ENCODE measurements at regions not wholly inside any gene's neighbourhood (a gene's known extent, or its start where the extent isn't known, plus 50 kb on each side); places are given as distances from the start of the nearest gene placed in this dataset.
"Not testable (repeated sequence)": the region's sequence is repeated elsewhere in the genome, so short reads cannot be mapped to it uniquely, and the experiment has no call there.

DNA sequence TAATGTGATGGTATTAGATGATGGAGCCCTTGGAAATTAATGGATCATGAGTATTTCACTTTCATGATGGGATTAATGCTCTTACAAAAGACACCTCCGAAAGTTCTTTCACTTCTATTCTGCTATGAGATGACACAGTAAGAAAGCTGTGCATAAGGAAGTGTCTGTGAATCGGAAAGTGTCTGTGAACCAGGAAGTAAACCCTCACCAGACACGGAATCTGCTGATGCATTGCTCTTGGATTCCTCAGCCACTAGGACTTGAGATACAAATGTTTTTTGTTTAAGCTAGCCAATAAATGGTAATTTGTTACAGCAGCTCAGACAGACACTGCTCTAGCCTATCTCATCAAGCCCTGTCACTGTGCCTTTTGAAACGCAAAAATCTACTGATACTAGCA, 440.4 kb upstream of the PRR20A start:
- no peak for DNase-seq

DNA sequence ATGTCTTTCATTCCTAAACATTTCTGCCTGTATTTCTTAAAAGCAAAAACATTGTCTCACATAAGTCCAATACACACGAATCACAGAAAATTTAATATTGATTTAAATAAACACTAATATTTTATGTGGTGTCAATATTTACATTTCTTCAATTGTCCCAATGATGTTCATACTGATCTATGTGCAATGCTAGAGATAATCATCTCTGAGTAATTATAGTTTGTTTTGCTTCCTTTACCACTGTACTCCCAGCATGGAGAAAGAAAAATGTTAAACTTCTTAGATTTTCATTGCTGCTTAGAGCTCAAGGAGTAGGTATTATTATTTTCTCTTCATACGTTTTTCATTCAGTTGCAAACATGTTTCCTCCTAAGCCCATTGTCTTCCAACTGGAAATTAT, 434.2 kb upstream of the PRR20A start:
- no peak for DNase-seq

DNA sequence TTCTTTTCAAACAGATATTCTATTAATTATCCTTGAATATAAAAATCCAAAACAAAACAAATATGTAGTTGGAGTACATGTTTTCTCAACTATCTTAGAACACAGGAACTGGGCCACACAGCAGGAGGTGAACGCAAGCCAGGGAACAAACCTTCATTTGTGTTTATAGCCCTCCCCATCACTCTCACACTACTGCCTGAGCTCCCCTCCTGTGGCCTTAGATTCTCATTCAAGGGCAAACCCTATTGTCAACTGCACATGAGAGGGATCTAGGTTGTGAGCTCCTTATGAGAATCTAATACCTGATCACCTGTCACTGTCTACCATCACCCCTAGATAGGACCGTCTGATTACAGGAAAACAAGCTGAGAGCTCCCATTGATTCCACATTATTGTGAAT, 427.1 kb upstream of the PRR20A start:
- DNase-seq, result no peak

DNA sequence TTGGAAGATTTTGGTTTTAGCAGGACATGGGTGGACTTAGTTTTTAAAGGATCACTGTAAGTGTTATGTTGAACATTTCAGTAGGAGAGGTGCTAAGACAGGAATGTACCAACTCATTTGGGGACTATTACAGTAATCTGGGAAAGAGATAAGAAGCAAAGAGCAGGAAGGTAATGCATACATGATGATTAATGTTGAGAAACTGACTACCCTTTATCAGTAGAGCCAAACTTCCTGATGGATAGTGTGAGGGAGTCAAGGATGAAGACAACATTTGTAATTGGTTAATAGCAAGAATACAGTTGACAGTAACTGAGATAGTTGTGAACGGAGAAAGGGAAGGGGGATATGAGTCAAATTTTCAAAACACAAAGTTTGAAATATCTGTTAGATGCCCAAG, 421.9 kb upstream of the PRR20A start:
- DNase-seq, result no peak

DNA sequence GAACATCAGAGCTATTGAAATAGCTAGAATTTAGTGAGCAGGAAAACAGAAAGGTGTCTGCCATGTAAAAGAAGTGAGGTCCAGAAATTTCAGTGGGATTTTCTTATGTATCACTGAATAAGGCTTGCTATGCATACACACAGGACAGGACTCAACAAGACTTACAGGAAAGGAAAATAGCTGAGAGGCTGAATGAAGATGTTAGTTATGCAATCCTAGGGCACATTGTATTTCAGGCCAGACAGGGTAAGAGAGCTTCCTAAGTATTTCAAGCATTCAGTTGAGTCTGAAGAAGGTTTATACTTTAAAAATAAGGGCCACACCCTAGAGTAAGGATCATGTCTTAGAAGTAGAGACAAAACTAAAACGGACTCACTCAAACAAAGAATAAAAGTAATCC, 419.9 kb upstream of the PRR20A start:
- no peak for DNase-seq

DNA sequence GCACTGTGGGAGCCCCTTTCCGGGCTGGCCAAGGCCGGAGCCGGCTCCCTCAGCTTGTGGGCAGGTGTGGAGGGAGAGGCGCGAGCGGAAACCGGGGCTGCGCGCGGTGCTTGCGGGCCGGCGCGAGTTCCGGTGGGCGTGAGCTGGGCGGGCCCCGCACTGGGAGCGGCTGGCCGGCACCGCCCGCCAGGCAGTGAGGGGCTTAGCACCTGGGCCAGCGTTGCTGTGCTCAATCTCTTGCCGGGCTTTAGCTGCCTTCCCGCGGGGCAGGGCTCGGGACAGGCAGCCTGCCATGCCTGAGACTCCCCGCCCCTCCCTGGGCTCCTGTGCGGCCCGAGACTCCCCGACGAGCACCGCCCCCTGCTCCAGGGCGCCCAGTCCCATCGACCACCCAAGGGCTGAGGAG, 405.2 kb upstream of the PRR20A start:
- DNase-seq, result no peak

DNA sequence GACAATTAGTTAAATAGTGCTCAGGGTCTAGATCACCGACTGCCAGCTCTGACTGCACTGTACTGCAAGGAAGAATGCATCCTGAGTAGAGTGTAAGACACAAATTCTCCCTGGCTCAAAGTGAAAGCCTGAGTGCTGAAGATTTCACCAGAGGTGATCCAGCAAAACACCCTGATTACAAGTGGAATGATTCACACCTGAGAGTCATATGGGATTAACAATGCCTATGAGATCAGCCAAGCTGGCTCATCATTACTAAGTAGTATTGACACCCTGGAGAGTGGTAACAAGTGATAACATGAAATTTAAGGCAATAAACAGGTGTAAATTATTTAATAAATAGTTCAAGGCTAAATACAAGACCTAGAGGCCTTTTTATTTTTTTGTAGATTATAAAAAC, 403.8 kb upstream of the PRR20A start:
- no peak for DNase-seq

DNA sequence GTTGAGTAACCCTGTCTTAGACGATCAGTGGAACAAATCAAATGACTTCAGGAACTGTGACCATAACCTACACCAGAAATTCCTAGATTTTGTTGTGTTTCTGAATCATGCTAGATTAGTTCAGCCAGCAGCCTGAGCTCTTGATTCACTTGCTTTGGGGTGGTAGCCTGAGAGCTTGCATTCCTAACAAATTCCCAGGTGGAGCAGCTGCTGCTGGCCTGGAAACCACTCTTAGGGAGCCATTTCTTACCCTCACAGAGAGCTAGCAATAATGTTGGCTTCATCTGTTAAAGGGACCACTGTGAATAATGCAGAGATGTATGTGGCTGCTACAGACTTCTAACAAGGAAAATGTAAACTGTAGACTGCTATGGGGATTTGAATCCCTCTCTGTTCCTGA, 388.1 kb upstream of the PRR20A start:
- no peak for DNase-seq

DNA sequence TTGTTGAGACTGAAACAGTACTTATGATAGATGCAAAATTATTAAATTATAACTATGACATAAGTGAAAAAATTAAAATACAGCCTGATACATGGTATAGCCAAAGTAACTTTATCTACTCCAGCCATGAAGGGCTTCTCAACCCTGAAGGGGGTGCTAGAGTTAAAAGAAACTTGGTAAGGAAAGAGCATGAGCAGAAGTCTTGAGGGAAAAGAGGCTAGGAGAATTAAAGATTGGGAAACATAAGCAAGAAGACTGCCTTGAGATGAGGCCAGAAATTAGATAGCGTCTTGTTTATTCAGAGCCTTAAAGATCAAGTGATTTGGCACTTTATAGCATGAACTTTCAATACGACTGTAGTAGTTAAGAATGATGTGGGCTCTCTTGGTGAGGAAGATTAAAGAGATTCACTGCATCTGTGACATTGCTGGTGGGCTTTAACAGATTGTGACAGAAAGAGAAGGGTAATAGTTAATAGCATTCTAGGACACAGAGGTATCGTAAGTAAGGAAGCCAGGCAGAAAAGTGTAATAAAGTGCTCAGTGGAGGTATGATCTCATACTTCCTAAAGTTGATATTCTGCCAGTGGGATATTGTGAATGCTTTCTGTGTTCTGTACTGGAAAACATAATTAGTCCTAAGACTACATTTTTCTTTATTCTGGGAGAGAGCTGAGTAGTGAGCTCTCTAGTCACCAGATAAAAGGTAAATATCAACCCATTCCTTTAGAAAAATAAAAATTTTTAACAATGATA, 385.4 kb upstream of the PRR20A start:
- DNase-seq, result no peak

DNA sequence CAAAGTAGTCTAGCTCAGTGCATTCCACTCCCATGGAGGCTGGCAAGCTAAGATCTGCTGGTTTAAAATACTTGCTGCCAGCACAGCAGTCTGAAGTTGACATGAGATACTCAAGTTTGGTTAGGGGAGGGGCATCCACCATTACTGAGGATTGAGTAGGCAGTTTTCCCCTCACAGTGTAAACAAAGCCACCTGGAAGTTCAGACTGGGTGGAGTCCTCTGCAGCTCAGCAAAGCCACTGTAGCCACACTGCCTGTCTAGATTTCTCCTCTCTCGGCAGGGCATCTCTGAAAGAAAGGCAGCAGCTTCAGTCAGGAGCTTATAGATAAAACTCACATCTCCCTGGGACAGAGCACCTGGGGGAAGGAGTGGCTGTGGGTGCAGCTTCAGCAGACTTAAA, 377.4 kb upstream of the PRR20A start:
- not testable (repeated sequence) for DNase-seq

DNA sequence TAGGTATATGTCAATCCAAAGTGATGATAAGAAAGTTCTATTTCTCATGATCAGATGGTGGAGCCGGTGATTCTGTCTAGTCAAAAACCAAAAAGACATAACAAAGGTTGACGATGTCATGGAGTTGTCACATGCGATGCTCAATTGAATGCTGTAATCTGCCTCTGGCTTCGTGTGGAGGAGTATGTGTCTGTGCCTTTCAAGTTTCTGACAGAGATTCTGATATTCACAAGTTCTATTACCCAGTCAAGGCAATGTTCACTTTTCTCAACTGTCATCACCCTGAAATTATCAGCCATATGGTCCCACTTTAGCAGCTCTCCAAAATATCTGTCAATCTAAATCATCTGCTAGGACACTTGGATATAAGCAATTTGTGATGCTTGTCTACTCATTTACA, 367.6 kb upstream of the PRR20A start:
- no peak for DNase-seq

DNA sequence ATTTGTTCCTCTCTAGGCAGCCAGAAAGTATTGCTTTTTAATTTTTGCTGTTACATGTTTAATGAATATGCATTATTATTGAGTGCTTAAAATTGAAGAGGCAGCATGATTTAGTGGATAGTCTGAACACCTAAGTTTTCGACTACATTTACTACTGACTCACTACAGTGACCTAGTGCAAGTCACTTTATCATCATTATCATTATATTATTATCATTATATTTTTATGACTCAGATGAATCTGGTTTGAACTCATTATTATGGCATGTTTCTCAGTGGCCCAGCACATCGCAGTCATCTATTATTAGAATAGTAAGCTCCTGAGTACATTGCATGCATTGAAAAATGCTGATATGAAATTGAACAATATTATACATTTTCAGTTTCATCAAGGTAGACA, 351.2 kb upstream of the PRR20A start:
- DNase-seq, result no peak

DNA sequence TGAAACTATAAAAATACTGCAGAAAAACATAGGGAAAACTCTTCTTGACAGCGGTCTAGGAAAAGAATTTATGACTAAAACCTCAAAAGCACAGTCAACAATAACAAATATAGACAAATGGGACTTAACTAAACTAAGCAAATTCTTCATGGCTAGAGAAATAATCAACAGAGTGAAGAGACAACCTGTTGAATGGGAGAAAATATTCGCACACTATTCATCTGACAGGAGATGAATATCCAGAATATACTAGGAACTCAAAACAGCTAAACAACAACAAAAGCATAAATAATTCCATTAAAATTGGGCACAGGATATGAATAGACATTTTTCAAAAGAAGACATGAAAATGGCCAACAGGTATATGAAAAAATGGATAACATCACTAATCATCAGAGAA, 303.6 kb upstream of the PRR20A start:
- no peak for DNase-seq

DNA sequence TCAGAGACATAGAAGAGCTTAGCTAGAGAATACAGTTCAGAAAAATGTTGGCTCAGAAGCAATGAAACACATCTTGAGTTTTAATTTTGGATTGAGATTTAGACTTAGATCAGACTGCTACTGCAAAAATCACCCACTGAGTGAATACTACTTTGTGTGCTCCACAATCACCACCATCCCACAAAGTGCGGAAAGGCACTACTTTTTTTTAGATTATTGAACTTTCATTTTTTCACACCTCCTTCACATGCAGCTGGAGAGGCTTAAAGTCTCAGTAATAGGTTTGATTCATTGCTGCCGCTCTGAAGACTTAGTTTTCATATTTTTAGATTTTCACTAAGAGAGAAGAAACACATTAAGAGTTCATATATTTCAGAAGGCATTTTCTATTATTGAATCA, 289.9 kb upstream of the PRR20A start:
- no peak for DNase-seq

DNA sequence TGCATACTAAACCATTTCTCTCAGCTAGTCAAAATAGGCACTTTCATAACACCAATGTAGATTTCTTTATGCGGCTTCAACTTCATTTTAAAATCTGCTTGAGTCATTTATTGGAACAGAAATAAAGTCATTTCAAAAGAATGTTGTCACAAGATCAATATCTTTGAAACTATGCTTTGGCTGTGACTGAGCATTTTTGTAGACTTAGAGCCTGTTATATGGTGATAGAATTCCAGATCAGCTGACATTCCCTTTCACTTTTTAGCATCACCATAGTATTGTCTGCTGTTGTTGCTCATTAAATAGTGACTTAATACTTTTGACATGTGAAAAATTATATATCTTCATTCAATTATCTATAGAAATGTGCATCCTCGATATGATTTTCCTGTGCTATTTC, 279.2 kb upstream of the PRR20A start:
- no peak for DNase-seq

DNA sequence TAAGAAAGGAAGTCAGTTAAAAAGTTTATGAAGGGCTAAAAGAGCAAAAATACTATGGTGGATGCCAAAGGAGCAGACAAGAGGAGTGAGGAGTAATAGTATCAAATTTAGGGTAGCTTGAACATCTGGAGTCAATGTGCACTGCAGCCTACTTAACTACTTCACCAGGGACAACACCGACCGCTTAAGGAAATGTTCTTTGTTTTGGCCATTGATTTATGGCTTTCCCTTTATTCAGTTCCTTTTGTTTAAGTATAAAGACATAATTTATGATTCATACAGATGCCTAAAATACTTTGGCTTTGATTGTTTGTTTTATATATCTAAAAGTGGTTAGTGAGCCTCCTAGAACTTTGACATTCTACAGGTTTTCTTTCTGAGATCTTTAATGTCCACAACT, 276.3 kb upstream of the PRR20A start:
- no peak for DNase-seq

DNA sequence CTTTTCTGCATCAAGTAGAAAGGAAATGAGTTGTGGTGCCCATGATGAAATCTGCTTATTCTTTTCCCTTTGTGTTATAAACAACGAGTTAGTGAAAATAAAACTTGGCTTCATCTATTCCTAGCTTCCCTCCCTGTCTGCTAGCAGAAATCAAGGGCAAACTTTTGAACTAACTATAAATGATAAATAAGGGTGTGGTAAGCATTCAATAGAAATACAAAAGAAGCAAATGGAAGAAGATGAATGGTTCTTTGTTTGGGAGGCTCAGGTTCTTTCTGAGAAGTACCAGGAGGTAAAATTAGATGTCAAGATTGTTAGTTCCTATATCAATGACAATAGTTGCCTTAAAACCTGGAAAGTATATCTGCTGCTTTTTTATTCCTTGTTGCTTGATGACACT, 275.3 kb upstream of the PRR20A start:
- no peak for DNase-seq

DNA sequence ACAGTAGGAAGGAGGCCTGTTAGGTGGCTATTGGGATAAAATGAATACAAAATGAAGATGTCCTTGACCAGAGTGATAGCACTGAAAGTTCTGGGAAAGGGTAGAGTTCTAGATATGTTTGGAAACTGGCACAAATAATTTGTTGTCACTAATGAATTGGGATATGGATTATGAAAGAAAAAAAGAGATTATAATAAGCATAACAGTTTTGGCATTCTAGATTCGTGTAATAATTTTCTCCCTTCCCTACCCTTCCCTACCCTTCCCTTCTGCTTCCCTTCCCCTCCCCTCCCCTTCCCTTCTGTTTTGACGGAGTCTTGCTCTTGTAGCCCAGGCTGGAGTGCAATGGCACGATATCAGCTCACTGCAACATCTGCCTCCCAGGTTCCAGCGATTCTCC, 271.0 kb upstream of the PRR20A start:
- no peak for DNase-seq

DNA sequence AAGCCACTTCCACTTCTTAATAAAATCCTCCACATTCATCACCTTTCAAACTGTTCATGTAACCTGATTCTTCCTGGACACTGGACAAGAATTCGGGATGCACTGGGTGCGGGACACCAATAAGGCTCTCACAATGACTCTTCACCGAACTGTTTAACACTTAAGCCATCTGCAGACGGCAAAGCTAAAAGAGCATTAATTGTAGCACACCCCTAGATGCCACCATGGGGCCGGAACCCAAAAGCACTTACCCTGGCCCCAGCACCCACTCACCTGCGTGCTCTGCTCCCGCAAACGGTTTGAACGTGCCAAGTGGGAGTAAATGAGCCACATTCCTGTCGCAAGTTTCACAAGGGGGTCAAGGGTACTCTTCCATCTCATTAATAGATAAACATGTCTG, 254.3 kb upstream of the PRR20A start:
- no peak for DNase-seq

DNA sequence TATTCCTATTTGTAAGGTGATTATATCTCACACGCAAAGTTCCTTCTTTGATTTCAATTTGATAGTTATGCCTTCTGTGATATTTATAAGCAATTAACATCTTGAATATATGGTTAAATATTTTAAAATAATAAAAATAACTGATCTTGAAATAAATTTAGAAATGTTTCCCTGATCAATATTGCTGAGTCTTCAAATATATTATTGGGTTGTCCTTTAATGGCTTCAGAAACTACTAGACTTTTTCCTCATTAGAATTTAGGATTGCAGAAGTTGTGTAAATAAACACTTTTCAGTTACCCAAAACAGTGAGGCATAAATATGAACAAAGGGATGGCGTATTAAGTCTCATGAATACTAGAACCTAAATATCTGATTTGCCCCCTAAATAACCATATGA, 252.3 kb upstream of the PRR20A start:
- no peak for DNase-seq

DNA sequence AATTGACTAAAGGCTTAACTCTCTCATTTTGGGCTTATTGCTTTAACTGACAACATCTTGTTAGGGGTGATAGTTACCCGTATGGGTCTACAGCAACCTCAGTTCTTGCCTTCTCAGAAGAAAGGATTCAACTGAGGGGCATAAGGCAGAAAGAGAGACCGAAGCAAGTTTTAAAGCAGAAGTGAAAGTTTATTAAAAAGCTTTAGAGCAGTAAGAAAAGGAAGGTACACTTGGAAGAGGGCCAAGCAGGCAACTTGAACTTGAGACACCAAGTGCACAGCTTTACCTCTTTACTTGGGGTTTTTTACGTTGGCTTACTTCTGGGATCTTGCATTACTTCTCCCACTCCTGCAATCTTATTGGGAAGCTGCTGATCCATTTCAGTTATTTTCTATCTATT, 246.9 kb upstream of the PRR20A start:
- no peak for DNase-seq

DNA sequence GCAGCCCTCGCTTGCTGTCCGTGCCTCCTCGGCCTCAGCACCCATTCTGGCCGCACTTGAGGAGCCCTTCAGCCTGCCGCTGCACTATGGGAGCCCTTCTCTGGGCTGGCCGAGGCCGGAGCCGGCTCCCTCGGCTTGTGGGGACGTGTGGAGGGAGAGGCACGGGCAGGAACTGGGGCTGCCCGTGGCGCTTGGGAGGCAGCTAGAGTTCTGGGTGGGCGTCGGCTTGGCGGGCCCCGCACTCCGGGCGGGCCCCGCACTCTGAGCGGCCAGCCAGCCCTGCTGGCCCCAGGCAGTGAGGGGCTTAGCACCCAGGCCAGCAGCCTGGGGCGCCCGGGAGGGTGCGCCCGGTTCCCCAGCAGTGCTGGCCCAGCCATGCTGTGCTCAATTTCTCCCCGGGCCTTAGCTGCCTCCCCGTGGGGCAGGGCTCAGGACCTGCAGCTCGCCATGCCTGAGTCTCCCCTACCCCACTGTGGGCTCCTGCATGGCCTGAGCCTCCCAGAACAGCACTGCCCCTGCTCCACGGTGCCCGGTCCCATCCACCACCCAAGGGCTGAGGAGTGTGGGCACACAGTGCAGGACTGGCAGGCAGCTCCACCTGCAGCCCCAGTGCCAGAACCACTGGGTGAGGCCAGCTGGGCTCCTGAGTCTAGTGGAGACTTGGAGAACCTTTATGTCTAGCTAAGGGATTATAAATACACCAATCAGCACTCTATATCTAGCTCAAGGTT, 240.0 kb upstream of the PRR20A start:
- no peak for DNase-seq

DNA sequence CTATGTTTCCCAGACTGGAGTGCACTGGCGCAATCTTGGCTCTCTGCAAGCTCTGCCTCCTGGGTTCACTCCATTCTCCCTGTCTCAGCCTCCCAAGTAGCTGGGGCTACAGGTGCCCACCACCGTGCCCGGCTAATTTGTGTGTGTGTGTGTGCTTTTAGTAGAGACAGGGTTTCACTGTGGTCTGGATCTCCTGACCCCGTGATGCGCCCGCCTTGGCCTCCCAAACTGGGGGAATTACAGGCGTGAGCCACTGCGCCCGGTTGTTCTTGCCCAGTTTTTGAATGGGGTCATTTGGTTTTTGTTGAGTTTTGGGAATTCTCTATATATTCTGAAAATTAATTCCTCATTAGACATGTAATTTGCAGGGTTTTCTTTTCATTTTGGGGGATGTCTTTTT, 238.4 kb upstream of the PRR20A start:
- DNase-seq, result no peak

DNA sequence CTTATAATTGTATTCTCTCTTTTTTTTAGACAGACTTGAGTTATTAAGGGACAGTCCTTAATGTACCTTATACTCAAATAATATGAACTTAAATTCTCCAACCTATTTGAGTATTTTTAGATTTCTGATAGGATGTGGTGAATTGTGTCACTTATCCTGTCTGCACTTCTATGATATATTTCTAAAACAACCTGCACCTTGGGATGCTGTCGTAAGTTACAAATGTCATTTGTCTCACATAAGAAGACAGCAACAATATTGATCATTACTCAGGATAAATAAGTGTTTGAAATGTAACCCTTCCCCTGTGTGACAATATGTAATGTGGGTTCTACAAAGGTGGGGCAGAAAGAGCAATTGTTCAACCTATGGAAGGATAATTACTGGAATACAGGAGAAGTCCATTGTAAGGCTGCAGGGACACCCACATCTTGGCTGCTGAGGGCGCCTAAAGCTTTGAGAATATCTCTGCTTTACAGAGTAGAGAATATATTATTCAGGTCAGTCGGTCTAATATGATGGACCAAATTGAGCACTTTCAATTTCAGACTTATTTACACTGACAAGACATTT, 236.9 kb upstream of the PRR20A start:
- no peak for DNase-seq
